Parathyroid adenoma (tissue), 2 donors: ENCODE measurements at regions not wholly inside any gene's neighbourhood (a gene's known extent, or its start where the extent isn't known, plus 50 kb on each side); places are given as distances from the start of the nearest gene placed in this dataset.

ENCODE experiments used
- H2AFZ ChIP-seq: fragments of 300-600 bp; sonication (generic); one replicate; pipeline ENCODE4 v1.7.0; 2017; ENCODE audit warnings: antibody characterized with exemption, mild to moderate bottlenecking
- H3K27ac ChIP-seq: fragments of 300-600 bp; sonication (generic); one replicate; pipeline ENCODE4 v1.7.0; 2017
- H3K27me3 ChIP-seq: fragments of 300-600 bp; sonication (generic); one replicate; pipeline ENCODE4 v1.7.0; 2017; ENCODE audit warnings: low read length; ENCODE audit not compliant: control insufficient read depth, insufficient read depth
- H3K36me3 ChIP-seq: fragments of 300-600 bp; sonication (generic); one replicate; pipeline ENCODE4 v1.7.0; 2017; ENCODE audit warnings: low read length; ENCODE audit not compliant: control insufficient read depth, insufficient read depth
- H3K4me1 ChIP-seq: fragments of 300-600 bp; sonication (generic); one replicate; pipeline ENCODE4 v1.7.0; 2017; ENCODE audit warnings: control low read depth
- H3K4me2 ChIP-seq: fragments of 300-600 bp; sonication (generic); one replicate; pipeline ENCODE4 v1.7.0; 2017; ENCODE audit warnings: low read length
- H3K4me3 ChIP-seq: fragments of 300-600 bp; sonication (generic); one replicate; pipeline ENCODE4 v1.7.0; 2017; ENCODE audit warnings: low read depth, low read length
- H3K79me2 ChIP-seq: fragments of 300-600 bp; sonication (generic); one replicate; pipeline ENCODE4 v1.7.0; 2017; ENCODE audit warnings: control low read depth
- H3K9ac ChIP-seq: fragments of 300-600 bp; sonication (generic); one replicate; pipeline ENCODE4 v1.7.0; 2017; ENCODE audit warnings: mild to moderate bottlenecking
- H3K9me3 ChIP-seq: fragments of 300-600 bp; sonication (generic); one replicate; pipeline ENCODE4 v1.7.0; 2017; ENCODE audit warnings: low read length; ENCODE audit not compliant: control insufficient read depth
- CTCF ChIP-seq: fragments of 300-600 bp; sonication (generic); IDR thresholded peaks from one replicate; pipeline ENCODE4 v1.7.0; 2017; ENCODE audit warnings: antibody characterized with exemption, mild to moderate bottlenecking
- donor health status: primary hyperparathyroidism.

- no peaks in the 10 kb centered on the region for H3K79me2 ChIP-seq
- H3K27me3 ChIP-seq = no peaks in the 10 kb centered on the region
- H3K9me3 ChIP-seq = no peaks in the 10 kb centered on the region
- TF ChIP-seq CTCF = no peak
- no peak overlapping the region for H3K27ac ChIP-seq
- H3K4me1 ChIP-seq = no peaks in the 10 kb centered on the region
- no peak overlapping the region for H3K4me2 ChIP-seq
- no peak overlapping the region for H3K4me3 ChIP-seq
- no peak overlapping the region for H2AFZ ChIP-seq
- H3K36me3 ChIP-seq = no peaks in the 10 kb centered on the region
- H3K9ac ChIP-seq = no peak overlapping the region
These were observed 216.8 kb downstream of the CTH start for GRCh38 chr1:70627910-70628309.

GRCh38 chr1:70628973-70629372, 217.9 kb downstream of the CTH start:
- Histone ChIP-seq H3K79me2 (no peaks in the 10 kb centered on the region), H3K4me2 (no peak overlapping the region), H3K4me3 (no peak overlapping the region), H3K9ac (no peak overlapping the region), H3K9me3 (no peaks in the 10 kb centered on the region), H3K36me3 (no peaks in the 10 kb centered on the region), H3K4me1 (no peaks in the 10 kb centered on the region), H2AFZ (no peak overlapping the region), H3K27me3 (no peaks in the 10 kb centered on the region), H3K27ac (no peak overlapping the region)
- no peak for TF ChIP-seq CTCF

GRCh38 chr1:70633004-70633403, 221.9 kb downstream of the CTH start:
- Histone ChIP-seq H3K4me2 (no peak overlapping the region), H3K79me2 (no peaks in the 10 kb centered on the region), H3K4me3 (no peak overlapping the region), H3K27me3 (no peaks in the 10 kb centered on the region), H3K9me3 (no peaks in the 10 kb centered on the region), H3K36me3 (no peaks in the 10 kb centered on the region), H3K27ac (no peak overlapping the region), H2AFZ (no peak overlapping the region), H3K4me1 (no peaks in the 10 kb centered on the region), H3K9ac (no peak overlapping the region)
- no peak for TF ChIP-seq CTCF

GRCh38 chr1:70635868-70636267, 224.8 kb downstream of the CTH start:
- Histone ChIP-seq H3K27ac (no peak overlapping the region), H3K36me3 (no peaks in the 10 kb centered on the region), H3K4me3 (no peak overlapping the region), H2AFZ (no peak overlapping the region), H3K4me2 (no peak overlapping the region), H3K4me1 (no peaks in the 10 kb centered on the region), H3K79me2 (no peaks in the 10 kb centered on the region), H3K9me3 (no peaks in the 10 kb centered on the region), H3K9ac (no peak overlapping the region), H3K27me3 (no peaks in the 10 kb centered on the region)
- no peak for TF ChIP-seq CTCF

- H3K36me3 ChIP-seq = no peaks in the 10 kb centered on the region
- no peak overlapping the region for H2AFZ ChIP-seq
- TF ChIP-seq CTCF = no peak
- no peak overlapping the region for H3K27ac ChIP-seq
- H3K79me2 ChIP-seq = no peaks in the 10 kb centered on the region
- H3K4me1 ChIP-seq = no peaks in the 10 kb centered on the region
- no peaks in the 10 kb centered on the region for H3K9me3 ChIP-seq
- H3K27me3 ChIP-seq = no peaks in the 10 kb centered on the region
- no peak overlapping the region for H3K9ac ChIP-seq
- H3K4me2 ChIP-seq = no peak overlapping the region
- H3K4me3 ChIP-seq = no peak overlapping the region
These were observed 230.8 kb downstream of the CTH start for GRCh38 chr1:70641868-70642267.
